Fibroblast of upper back skin (primary cell): ENCODE measurements at regions not wholly inside any gene's neighbourhood (a gene's known extent, or its start where the extent isn't known, plus 50 kb on each side); places are given as distances from the start of the nearest gene placed in this dataset.
"Not testable (repeated sequence)": the region's sequence is repeated elsewhere in the genome, so short reads cannot be mapped to it uniquely, and the experiment has no call there.

ENCODE experiments used
- DNase-seq: peaks from one replicate; pipeline ENCODE4 v3.0.0-alpha.2; 2013

- peak; percentile 10 for DNase-seq
Measured at GRCh38 chr9:29203244-29203930, 1630.1 kb upstream of the C9orf72 start.

- DNase-seq = no peak
Measured at GRCh38 chr9:29208670-29209069, 1635.4 kb upstream of the C9orf72 start.

- DNase-seq = no peak
Measured at GRCh38 chr9:29209748-29210291, 1636.5 kb upstream of the C9orf72 start.

GRCh38 chr9:29211003-29211579 is 1637.8 kb upstream of the C9orf72 start:
- DNase-seq = no peak

GRCh38 chr9:29211580-29212396 is 1638.5 kb upstream of the C9orf72 start:
- peak; percentile 30 for DNase-seq

GRCh38 chr9:29212397-29213387 is 1639.4 kb upstream of the C9orf72 start:
- no peak for DNase-seq

- no peak for DNase-seq
Measured at GRCh38 chr9:29213417-29214153, 1640.3 kb upstream of the C9orf72 start, which contains the start of gene LINGO2. Gene LINGO2, minus strand, starts transcription at chr9:29213601.

- DNase-seq = peak; percentile 18
Measured at GRCh38 chr9:29214154-29214689, 1640.9 kb upstream of the C9orf72 start.

GRCh38 chr9:29214690-29215253 is 1641.5 kb upstream of the C9orf72 start:
- no peak for DNase-seq

GRCh38 chr9:29217966-29218365 is 1644.7 kb upstream of the C9orf72 start:
- no peak for DNase-seq

GRCh38 chr9:29220596-29221251 is 1647.4 kb upstream of the C9orf72 start:
- DNase-seq = no peak

GRCh38 chr9:29228558-29228957 is 1655.3 kb upstream of the C9orf72 start:
- no peak for DNase-seq

GRCh38 chr9:29230931-29231330 is 1657.7 kb upstream of the C9orf72 start:
- no peak for DNase-seq

GRCh38 chr9:29233193-29233592 is 1659.9 kb upstream of the C9orf72 start:
- DNase-seq = no peak

- DNase-seq = no peak
Measured at GRCh38 chr9:29241320-29241719, 1668.0 kb upstream of the C9orf72 start.

GRCh38 chr9:29245351-29245750 is 1672.1 kb upstream of the C9orf72 start:
- DNase-seq = no peak

GRCh38 chr9:29270400-29270799 is 1697.1 kb upstream of the C9orf72 start:
- DNase-seq = not testable (repeated sequence)

GRCh38 chr9:29282121-29282520 is 1708.8 kb upstream of the C9orf72 start:
- no peak for DNase-seq

- peak; percentile 31 for DNase-seq
Measured at GRCh38 chr9:29285818-29286217, 1712.5 kb upstream of the C9orf72 start.

- no peak for DNase-seq
Measured at GRCh38 chr9:29289365-29289764, 1716.1 kb upstream of the C9orf72 start.
